GM18867 (cell line): ENCODE measurements at regions not wholly inside any gene's neighbourhood (a gene's known extent, or its start where the extent isn't known, plus 50 kb on each side); places are given as distances from the start of the nearest gene placed in this dataset.

Experiments used
- ATAC-seq: cut with Tn5 transposase; IDR thresholded peaks from one replicate; pipeline ENCODE4 v1.9.1; 2021; ENCODE audit warnings: mild to moderate bottlenecking, moderate library complexity; ENCODE audit not compliant: unreplicated experiment

DNA sequence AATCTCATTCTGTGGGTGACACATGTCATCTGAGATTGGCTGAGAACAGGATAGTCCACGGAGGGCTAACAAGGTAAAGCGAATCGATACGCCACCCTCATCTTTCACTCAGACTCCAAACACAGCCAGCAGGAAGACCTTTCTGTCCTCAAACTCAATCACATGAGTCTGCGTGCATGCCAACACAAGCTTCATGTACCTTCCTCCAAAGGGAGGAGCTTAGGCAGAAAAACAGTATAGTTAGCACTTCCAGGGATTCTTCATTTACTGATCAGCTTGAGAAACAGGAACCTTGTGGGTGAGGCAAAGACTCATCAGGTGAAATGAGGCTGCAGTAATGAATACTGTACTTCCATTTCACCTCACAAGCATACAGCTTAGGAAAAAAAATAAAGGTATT lies 767.1 kb upstream of the API5 start:
- ATAC-seq = no peak

DNA sequence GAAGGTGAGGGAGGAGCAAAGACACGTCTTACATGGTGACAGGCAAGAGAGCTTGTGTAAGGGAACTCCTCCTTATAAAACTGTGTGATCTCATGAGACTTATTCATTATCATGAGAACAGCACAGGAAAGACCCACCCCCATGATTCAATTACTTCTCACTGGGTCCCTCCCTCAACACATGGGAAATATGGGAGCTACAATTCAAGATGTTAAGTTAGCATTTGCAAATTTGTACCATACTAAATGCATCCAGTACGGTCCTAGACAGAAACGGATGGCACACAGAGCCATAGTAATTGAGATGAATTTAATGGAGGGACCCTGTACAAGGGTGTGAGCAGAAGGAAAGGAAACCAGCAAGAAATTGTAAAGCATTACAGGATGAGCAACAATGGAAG lies 765.8 kb upstream of the API5 start:
- ATAC-seq = no peak

DNA sequence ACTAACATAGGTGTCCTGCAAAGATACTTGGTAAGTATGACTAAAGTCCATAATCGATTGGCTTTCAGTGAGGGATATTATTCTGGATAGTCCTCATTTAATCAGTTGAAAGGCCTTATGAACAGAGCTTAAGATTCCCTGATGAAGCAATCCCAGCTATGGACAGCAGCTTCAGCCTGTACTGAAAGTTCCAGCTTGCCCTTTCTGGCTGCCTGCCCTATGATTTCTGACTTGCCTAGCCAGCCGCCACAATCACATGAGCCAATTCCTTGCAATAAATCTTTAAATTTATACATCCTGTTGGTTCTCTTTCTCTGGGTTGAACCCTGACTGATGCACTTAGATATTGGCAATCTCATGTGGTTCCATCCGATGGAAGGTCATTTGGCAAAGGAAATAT lies 759.0 kb upstream of the API5 start:
- ATAC-seq = no peak

DNA sequence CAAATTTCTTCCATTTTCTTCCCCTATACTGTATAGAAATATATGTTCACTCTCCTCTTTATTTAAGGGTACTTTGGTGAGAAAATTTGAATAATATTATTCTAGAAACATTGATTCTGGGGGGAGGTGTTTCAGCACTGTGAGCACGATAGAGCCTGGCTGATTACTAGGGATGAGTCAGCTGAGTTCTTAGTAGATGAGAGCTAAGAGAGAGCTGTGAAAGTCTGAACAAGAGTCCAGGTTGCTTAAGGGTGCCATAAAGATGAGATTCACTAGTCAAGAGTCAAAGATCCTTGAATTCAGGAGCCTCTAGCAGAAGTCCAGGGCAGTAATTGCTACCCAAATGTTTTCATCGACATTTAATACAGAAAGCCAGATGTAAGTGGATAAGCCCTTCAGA lies 756.6 kb upstream of the API5 start:
- ATAC-seq = no peak

DNA sequence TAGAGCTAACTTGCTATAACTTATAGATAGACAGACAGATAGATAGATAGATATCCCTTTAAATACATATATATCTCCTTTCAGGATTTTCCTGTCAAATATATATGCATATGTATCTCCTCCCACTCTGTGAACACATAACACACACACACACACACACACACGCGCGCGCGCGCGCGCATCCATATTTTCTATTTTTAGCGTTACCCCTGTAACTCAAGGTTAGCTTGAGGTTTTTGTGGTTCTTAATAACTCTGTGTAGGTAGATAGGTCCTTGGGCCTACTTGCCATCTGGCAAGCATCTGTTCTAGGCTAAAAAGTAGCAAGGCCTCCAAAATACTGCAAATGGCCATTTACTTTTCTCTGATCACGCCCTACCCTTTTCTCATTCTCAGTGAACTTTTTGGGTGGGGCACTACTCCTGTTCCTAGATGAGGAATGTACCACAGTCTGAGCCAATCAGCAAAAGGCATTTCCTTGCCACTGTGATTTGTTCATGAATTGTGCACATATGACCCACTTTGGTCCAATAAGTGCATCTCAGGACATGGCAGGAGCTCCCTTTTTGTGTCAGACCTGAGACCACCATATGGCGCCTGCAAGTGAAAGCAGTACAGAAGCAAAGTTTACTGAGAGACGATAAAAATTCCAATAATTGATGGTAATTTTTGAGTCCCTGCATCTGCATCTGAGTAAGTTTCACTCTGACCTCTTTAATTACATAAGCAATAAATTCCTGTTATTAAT lies 740.5 kb upstream of the API5 start:
- ATAC-seq = no peak

DNA sequence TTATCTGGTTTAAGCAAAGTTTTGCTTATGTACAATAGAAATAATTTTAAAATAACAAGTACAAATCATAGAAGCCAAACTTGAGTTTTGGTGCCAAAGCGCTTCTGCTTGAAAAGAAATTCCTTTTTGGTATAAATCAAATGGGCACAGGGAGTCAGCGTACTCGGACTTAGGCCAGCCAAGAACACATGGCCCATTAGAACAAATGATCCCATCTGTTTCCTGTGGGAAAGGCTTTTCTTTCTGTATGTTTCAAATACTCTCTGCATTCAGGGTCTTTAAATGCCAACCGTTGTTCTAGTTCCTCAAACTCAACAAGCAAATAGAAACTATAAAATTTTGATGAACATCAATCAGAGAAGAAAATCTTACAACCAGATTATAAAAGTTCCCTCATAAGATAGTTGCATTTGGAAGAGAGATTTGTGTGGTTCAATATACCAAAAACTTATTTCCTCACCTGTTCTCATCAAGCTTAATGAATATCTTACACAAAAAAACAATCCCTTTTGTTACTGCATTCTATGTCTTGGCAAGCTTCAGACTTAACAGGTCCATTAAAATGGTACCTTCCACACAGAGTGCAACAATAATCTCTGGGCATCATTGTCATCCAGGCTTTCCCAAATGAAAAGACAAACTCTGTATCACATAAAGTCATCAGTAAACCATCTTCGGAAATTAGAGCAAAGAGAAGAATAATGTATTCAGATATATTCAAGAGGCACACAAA lies 739.8 kb upstream of the API5 start:
- ATAC-seq = no peak

DNA sequence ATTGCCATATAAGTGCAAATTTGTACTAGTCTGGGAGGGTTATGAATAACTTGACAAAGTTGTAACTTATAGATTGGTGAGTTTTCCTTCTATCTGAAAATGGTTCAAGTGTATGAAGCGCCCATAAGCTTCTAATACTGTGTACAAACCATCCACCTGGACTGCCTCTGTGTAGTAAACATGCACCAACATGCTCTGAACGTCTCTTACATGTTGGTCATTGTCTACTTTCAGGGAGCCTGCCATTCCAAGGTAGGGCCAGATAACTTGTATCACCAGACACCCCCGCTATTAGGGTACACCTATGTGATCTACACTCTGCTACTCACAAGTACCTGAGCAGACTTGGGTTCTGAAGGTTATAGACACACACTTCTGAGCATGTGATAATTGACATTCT lies 735.5 kb upstream of the API5 start:
- ATAC-seq = no peak

DNA sequence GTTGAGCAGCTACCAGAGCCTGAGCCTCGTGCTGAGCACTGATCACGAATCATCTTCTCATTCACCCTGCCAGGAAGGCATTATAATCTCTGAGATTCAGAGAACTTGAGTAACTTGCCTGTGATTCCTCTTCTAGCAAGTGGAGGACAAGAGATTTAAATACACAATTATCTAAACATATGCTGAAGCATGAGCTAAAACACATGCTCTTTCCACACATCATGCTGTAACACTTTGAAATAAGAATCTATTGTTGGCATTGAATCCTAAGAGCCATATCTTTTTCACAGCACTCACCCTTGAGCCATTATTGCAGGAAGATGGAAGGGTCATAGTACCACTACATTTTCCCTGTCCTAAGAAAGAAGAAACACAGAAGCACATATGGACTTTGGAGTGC lies 722.5 kb upstream of the API5 start:
- no peak for ATAC-seq

DNA sequence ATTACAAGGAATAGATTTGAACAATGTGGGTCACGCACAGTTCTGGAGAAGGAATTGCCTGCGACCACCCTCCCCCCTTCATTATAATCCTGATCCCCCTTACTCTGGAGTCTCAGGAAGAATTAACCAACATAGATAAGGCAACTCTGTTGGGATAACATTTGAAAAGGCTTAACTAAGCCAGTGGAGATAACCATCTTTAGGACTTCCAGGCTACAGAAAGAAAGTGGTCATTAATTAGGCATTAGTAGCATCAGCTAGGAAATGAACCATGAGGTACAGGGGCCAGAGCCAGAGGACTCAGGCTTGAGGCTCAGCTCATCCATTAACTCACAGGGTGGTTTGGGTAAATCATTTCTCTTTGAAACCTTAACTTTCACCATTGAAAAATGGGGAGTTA lies 720.0 kb upstream of the API5 start:
- ATAC-seq = no peak

DNA sequence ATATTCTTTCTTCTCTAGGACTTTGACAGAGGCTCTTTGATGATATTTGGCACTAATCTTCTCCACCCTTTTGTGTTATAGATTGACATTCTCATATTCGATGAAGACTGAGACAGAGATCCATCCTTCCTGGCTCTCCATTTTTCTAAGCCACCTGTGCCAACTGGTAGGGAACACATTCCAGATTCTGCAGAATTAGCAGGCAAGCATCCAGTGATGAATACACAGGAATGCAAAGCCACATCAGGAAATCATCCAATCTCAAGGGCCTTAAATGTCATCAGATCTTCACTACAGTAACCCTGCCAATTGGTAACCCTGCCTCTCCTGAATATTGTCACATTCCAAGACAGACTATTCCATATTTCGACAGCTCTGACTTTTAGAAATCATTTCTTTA lies 718.4 kb upstream of the API5 start:
- ATAC-seq = no peak

DNA sequence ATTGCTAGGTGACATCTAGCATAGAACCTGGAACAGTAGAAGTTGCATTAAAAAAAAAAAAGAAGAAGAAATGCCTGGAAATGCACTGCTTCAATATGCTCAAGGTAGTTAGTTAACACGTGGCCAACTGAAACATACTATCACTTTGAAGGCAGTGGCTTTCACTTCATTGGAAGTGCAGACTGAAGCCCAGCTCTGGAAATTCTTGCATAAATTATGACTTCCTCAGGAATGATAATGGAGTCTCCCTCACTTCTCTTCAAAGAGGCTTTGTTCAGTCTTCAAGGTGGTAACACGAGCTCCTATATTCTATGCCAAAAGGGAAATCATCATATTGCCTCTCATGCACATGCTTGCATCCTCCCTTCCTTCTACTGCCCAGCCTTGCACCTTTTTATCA lies 715.9 kb upstream of the API5 start:
- no peak for ATAC-seq

DNA sequence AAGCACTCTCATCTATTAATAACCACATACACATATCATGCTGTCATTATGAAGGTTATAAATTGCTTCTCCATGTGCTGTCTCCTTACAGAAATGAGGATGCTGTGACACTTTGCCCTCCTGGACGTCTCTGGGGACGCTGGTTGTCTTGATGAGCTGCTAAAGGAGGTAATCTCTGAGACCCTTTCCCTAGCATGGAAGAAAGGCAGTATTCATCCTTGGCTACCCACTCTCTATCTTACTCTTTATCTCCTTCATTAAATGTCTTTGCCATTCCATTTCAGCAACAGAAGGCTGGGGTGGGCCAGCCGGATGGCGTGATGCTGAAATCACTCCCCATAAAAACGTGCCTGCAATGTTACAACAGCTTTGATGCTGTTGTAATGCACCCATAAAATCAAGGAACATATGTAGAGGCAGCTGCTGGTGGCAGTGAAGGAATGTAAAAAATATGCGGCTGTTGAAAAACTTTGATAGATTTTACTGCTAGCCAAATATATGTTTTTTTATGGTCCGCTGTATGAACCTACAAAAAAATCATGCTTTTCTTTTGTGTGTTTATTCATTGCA lies 715.1 kb upstream of the API5 start:
- ATAC-seq = no peak

DNA sequence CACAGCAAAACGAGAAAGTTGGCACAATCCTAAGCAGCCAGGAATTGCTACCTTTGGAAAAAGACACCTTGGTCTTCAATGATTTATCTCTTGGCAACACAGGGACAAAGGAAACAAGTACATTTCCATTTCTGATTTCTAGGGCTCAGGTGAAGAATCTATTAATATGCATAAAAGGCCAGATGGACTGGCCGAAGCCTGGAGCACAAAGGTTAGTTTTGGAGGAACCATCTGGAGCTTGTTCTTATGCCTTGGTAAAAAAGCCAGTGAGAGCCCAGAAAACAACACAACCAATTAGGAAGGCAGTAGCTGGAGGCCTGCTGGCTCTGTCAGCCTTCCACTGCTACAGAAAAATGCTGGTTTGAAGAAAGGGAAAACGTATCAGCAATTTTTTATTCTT lies 713.5 kb upstream of the API5 start:
- ATAC-seq = no peak

DNA sequence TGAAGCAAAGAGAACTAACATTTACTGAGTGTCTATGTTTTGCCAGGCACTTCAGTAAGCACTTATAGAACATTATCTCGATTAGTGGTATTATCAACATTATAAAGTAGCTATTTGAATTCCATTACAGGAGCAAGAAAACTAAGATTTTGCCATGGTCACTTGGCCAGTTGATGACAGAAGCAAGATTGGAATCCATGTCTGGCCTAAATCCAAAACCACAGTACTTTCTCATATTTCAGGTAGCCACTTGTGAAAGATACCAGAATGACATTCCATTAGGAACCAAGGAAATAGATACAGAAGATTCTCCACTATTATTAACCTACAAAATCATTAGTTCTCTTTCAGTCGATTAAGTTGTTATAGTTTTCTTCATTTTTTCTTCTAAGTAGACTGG lies 691.0 kb upstream of the API5 start:
- ATAC-seq = no peak

DNA sequence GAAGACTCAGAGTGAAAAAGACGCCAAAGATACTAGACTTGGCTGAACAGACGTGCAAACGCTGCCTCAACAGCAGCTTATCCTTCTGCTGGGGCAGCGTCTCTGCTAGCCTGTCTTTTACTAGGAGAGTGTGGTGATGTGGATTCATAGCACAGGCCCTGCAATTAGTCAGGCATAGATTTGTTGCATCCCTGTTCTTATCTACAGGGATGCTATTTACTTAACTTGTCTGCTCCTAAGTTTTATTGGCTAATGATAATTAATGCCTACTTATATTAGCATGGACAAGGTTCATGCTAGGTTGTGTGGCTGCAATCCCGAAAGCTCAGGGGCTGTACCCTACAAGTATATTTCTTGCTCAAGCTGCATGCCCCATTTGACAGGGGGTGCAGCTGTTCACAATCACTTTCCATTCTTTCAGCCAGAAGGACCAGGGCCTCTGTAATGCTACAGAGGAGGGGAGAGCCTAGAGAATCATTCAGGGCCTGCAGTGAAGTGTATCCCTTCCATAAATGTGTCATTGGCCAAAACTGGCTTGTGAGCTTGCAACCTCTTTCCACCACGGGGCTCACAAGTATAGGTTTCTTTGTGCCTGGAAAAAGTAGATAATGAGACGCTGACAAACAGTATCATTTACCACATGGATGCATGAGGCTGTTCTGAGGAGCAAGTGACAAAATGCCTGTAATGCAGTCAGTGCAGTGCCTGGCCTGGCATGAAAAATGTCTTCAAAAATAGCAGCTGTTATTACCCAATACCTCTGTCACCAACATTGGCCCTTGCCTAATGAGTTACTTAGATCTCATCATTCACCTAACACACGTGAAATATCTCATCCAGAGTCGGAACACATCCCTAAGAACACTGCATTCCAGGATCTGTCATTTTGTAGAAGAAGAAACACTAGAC lies 685.8 kb upstream of the API5 start:
- ATAC-seq = no peak

DNA sequence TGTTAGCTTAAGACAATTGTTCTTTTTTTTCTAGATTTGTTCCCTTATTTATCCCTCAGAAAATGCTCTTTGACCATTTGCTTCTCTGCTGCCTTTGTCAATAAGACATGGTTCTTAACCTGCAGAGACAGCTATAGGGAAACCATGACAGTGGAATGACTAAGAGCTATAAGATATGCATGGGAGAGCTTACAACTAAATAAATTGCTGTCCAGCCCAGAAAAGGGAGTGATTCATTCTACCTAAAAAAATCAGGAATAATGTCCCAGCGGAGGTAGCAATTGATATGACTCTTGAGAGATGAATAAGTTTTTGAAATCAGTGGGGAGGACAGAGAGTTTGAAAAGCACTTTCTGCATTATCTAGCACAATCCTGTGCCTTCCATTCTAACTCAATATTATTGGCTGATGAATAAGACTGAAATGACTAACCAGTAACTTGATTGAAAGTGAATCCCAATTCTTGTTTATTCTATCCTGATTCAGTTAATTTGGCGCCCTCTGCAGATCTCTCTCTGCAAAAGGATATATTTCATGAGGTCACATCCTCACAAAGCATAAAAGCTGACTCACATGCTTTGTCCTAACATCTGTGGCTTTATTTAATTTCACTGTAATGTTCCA lies 680.5 kb upstream of the API5 start:
- ATAC-seq = no peak

DNA sequence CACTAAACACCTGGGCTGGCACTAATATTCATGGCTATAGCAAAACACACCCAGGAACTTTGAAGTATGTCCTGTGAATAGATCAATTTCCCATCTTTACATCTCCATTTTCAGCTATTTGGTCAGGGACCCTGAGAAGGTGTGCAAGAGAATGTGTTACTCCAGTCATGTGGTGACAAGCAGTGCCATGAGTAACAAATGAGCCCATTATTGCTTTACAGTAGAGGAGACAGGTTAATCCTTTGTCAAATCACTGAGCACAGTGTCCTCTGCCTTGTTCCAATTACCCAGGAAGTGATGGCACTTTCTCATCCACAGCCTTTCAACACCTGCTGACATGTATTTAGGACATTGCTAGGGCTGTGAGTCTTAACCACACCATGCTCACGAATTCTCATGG lies 664.8 kb upstream of the API5 start:
- ATAC-seq = no peak

DNA sequence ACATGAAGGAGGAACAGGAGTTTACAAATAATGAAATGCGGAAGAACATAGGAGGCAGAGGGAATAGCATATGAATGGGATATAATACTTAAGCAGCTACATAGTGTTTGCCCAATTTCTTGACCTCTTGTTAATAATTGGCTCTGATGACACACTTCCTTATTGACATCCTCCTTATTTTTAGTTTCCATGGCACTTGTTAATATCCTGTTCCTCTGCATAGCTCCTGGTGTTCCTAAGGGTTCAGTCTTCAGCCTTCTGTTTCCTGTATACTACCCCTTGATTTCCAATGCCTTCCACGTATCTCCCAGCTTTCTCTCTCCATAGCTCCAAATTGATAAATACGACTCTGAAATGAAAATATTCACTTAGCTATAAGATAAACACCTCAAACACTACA lies 663.8 kb upstream of the API5 start:
- ATAC-seq = no peak

DNA sequence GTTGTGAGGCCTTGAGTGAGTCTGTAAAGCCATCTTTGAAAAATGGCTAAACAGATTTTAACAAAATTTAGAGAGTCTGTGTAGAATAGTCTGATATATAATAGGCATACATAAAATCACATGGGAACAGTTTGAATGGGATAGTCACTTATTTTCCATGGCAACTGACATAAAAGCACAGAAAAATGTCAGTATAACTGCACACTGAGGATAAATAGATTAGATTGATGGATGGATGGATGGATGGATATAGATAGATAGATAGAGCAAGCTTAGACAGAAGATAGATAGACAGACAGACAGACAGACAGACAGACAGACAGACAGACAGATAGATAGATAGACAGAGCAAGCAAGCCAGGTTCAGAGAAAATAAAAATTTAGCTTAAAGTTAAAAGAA lies 660.2 kb upstream of the API5 start:
- ATAC-seq = no peak

DNA sequence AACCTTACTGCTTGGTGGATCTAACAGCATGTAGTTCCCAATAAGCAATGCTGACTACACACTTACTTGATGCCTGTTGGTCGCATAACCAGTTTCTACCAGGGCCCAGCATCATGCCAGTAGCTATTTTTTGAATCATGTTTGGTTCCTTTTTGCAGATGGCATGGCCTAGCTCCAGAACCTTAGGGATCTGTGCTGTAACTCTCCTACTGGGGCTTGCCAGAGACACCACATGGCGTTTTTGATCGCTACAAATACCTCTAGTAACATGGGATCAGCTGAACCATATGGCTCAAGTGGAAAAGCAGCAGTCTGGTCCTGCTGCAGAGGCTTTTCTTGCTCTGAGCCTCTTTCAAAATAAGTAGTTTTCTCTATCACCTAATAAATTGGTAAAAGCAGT lies 654.6 kb upstream of the API5 start:
- ATAC-seq = no peak

DNA sequence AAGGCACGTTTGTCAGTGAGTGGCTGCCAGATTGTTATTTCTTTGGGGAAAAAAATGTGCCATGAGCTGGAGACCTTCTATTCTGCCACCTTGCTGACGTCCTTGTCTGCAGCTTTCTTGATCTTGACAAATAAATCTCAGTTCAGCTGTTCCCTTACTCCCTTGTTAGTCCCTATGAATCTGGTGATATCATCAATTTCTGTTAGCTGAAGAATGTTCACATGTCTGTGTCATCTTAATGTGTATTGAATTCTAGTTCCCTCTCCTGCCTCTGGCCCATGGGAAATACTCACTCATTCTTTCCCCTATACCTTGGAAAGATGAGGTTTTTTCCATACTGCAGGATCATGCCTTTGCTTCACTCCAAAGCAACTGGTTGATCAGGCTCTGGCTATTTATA lies 649.9 kb upstream of the API5 start:
- no peak for ATAC-seq
